ENCODE measurements at regions not wholly inside any gene's neighbourhood (a gene's known extent, or its start where the extent isn't known, plus 50 kb on each side); places are given as distances from the start of the nearest gene placed in this dataset.

DNA sequence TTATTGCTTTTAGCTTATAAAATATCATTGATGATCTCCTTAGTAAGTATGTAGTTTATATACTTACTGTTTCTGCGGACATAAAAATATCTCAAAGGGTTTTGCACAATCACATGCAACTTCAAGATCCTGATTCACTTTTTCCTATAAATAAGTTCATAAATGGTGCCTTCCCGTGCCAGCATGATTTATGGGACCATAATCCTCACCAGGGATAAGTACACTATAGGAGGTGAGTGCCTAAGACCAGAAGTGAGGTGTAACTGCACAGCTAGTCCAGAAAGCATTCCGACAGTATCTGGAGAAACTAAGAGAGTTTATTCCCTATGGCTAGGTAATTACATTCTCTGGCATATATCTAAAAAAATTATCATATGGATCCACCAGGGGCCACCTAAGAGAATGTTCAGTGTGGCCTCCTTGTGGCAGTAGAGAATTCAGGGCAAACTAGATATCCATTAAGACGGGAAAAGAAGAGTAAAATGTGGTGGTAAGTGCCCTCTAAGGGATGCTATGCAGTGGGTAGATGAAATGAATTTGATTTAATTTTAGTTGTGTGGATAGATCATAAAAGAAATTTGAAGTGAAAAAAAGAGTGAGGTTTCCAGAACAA is 402.5 kb upstream of the SLC24A2 start:
- no peak for DNase-seq

DNA sequence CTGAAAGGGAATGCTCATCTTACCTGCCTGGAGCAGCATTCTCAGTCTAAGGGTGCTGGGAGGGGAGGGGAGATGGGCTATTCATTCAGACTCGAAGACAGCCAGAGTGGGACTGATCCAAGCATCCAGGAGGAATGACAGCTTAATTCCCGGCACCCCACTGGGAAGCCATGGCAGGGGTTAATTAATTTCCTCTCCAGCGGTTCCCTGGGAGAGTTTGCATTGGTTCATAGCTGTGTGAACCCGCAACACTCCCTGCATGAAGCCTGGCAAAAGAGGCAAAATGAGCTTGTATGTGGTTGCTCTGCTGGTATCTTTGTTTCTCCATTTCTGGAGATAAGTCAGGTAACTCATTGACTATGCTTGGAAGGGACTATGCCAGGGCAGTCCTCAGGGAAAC is 401.0 kb upstream of the SLC24A2 start:
- no peak for DNase-seq

- no peak for DNase-seq
These were observed 400.0 kb upstream of the SLC24A2 start for GRCh38 chr9:20188616-20189369.

DNA sequence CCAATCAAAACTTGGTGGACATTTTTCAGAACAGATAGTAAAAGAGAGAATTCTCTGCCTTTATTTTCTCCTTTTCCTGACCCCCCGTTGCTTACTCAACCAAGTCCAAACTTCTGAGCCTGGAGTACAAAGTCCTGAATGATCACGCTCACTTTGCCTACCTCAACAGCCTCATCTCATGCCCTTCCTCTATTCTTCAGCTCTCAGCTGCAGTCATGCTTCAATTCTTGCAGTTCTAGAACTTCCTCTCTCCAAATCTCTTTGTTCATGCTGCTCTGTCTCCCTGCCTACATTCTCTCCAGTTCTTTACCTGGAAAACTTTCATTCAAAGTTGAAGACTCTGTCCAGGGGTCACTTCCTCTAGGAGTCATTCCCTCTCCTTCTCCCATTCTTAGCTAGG is 398.5 kb upstream of the SLC24A2 start:
- no peak for DNase-seq

GRCh38 chr9:20186823-20187222 is 398.0 kb upstream of the SLC24A2 start:
- no peak for DNase-seq

DNA sequence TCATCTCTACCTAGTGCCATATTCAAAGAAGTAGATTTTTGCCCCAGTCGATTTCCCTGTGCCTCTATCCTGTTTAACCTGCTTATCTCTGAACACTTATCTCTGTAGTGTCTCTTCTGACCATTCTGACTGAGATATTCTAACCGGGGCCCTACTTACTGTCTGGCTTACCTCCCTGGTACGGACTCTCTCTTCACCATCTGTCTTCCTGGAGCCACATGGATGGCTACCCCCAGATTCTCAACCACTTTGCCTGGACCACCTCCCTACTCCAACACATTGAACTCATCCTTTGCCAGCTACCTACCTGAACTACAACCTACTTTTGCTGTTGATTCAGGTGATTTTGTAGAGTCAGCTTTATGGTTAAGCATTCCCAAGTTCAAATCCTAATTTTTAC is 397.4 kb upstream of the SLC24A2 start:
- DNase-seq, result no peak

DNA sequence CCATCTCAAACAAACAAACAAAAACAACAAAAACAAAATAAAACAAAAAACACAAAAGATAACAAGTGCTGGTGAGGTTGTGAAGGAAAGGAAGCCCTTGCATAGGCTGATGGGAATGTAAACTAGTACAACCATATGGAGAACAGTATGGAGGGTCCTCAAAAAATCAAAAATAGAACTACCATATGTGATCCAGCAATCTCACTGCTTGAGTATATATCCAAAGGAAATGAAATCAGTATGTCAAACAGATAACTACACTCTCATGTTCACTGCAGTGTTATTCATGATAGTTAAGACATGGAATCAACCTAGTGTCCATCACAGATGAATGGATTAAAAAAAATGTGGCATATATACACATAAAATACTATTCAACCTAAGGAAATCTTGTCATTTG is 395.7 kb upstream of the SLC24A2 start:
- DNase-seq, result no peak

DNA sequence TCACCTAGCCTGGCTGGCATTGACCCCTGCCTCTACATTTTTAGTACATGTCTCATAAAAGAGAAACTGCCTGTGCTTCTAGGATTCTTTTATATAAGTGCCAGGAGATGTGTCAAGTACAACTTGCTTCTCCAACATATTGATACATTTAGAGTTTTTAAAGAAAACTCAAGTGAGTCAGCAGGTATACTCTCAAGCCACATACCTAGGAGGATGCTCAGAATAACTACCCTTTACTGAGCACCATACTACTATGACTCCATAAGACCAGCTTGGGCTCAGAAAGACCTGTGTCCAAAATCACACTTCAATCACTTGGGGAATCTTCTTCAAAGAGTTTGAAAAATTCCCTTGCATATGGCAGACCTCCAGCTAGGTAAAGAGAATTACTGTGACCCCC is 389.8 kb upstream of the SLC24A2 start:
- no peak for DNase-seq

- DNase-seq, result no peak
These were observed 389.4 kb upstream of the SLC24A2 start for GRCh38 chr9:20178197-20178596.

GRCh38 chr9:20170122-20170521 is 381.3 kb upstream of the SLC24A2 start:
- no peak for DNase-seq

GRCh38 chr9:20152151-20152725 is 363.4 kb upstream of the SLC24A2 start:
- no peak for DNase-seq

- no peak for DNase-seq
These were observed 359.6 kb upstream of the SLC24A2 start for GRCh38 chr9:20148416-20148815.

DNA sequence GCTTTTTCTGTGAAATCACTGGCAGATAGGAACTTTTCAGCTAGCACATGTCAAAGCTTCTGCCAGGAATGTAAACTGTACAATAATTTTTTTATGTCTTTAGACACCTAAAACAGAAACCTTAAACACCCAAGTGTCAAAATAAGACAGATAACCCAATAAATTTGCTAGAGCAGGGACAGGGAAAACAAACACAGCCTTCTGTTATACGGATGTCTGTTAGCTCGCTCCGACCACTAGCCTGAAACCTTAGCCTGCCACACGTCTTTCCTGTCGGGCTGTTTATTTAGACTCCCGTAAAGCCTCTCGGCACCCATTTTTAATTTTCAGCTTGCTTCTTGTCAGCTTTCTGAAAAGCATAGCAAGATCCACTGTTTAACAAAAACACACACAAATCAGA is 355.4 kb upstream of the SLC24A2 start:
- no peak for DNase-seq

DNA sequence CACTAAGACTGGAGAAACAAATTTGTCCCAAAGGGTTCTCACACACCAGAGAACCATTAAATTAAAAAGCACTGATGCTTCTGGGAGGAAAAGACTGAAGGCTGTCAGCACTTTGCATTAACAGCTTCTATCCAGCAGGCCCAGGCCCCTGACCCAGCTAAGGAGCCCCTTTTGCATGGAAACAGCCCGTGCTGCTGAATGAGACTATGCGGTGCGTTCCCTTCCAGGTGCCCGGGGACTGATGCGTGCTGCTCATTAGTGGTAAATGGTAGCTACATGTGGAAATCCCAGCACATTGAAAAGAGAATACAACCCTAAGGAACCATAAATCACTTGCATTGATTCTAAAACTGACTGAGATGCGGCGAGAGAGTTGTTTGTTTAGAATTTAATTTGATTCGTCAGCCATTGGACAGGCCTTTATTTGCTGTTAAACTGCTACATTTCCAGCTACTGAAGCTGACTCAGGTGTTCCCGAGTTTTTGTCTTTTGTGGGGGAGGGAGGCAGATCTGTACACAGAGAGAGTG is 351.0 kb upstream of the SLC24A2 start:
- no peak for DNase-seq

GRCh38 chr9:20138841-20139240 is 350.0 kb upstream of the SLC24A2 start:
- no peak for DNase-seq

GRCh38 chr9:20138116-20138515 is 349.3 kb upstream of the SLC24A2 start:
- DNase-seq, result no peak

- no peak for DNase-seq
These were observed 348.6 kb upstream of the SLC24A2 start for GRCh38 chr9:20137425-20137824.

GRCh38 chr9:20135119-20135697 is 346.4 kb upstream of the SLC24A2 start:
- DNase-seq, result no peak

- DNase-seq, result no peak
These were observed 336.9 kb upstream of the SLC24A2 start for GRCh38 chr9:20125727-20126126.

- no peak for DNase-seq
These were observed 330.7 kb upstream of the SLC24A2 start for GRCh38 chr9:20119566-20119965.

DNA sequence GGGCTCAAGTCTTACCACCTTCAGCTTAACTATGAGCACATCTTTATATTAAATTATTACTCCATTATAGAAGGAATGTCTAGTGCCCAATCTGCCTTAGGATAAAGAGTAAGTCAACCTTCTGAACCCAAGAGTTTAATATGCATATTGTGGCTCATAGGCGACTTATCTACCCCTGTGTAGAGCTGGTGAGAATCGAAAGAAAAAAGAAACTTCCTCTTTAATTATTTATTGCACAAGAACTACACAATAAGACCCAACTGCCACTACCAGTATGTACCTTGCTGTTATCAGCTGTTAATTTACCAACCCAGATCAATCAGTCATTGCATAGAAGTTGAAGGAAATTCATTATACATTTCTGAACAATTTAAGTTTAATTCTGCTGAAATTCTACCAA is 329.1 kb upstream of the SLC24A2 start:
- no peak for DNase-seq

- DNase-seq, result no peak
These were observed 328.6 kb upstream of the SLC24A2 start for GRCh38 chr9:20117482-20117881.

GRCh38 chr9:20114974-20115373 is 326.1 kb upstream of the SLC24A2 start:
- no peak for DNase-seq

DNA sequence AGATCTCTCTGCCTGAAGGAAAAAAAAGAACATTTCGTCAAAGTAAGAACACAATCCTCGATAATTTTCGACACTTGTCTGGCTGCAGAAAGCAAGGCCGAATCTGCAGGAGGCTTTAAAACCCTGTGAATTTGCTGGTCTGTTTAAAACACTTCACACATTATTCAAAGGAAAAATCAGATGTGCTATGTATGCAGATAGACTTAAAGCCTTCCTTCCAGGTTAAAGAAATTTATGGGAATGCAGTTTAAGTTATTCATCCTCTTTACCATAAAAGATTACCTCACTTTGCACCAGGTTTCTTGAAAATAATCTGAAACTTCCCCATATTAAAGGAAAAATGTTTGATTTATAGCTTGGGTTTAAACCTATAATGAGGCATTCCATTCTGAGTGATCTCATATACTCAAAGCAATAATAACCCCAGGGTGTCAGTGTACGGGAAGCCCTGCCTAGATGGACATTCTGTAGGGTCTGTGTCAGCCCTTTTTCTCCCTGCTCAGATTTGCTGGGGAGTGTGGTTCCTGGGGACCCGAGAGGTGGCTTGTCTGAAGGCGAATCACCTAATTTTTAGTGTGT is 323.5 kb upstream of the SLC24A2 start:
- no peak for DNase-seq
